Fibroblast of mammary gland (primary cell): ENCODE measurements at regions not wholly inside any gene's neighbourhood (a gene's known extent, or its start where the extent isn't known, plus 50 kb on each side); places are given as distances from the start of the nearest gene placed in this dataset.
"Not testable (repeated sequence)": the region's sequence is repeated elsewhere in the genome, so short reads cannot be mapped to it uniquely, and the experiment has no call there.

Experiments
- DNase-seq: peaks from one replicate; pipeline ENCODE4 v3.0.0-alpha.2; 2010; ENCODE audit warnings: low read depth
- H3K4me3 ChIP-seq: 2 replicates; pipeline ENCODE4 v1.5.1; 2011; ENCODE audit warnings: low read depth, mild to moderate bottlenecking, low read length, moderate library complexity; ENCODE audit not compliant: control insufficient read depth
- CTCF ChIP-seq: conservative IDR thresholded peaks from 2 replicates; pipeline ENCODE4 v1.5.1; 2011; ENCODE audit warnings: low read depth, low read length, inconsistent platforms; ENCODE audit not compliant: control insufficient read depth, insufficient read depth

- TF ChIP-seq CTCF: no peak
- H3K4me3 ChIP-seq: no peak overlapping the region
- DNase-seq: no peak
These were observed 86.6 kb downstream of the PHLDA1 start for GRCh38 chr12:75944905-75945432.

- peak; percentile 83 for DNase-seq
- H3K4me3 ChIP-seq: no peak overlapping the region
These were observed 87.3 kb downstream of the PHLDA1 start for GRCh38 chr12:75944097-75944904.

GRCh38 chr12:75943730-75944096 lies 87.9 kb downstream of the PHLDA1 start:
- no peak overlapping the region for H3K4me3 ChIP-seq
- no peak for TF ChIP-seq CTCF
- no peak for DNase-seq

More at GRCh38 chr12:75944097-75944904, 87.3 kb downstream of the PHLDA1 start:
- TF ChIP-seq CTCF: no peak

- not testable (repeated sequence) for H3K4me3 ChIP-seq
These were observed 89.9 kb downstream of the PHLDA1 start for GRCh38 chr12:75941661-75942060.

GRCh38 chr12:75939016-75939642 lies 92.4 kb downstream of the PHLDA1 start:
- no peak overlapping the region for H3K4me3 ChIP-seq
- no peak for DNase-seq
- TF ChIP-seq CTCF: no peak

More at GRCh38 chr12:75941661-75942060, 89.9 kb downstream of the PHLDA1 start:
- not testable (repeated sequence) for DNase-seq

GRCh38 chr12:75938189-75938588 lies 93.4 kb downstream of the PHLDA1 start:
- H3K4me3 ChIP-seq: no peak overlapping the region
- TF ChIP-seq CTCF: no peak
- no peak for DNase-seq

GRCh38 chr12:75937486-75937885 lies 94.1 kb downstream of the PHLDA1 start:
- TF ChIP-seq CTCF: no peak
- no peak for DNase-seq
- H3K4me3 ChIP-seq: no peak overlapping the region
